GM18505 (cell line): ENCODE measurements at regions not wholly inside any gene's neighbourhood (a gene's known extent, or its start where the extent isn't known, plus 50 kb on each side); places are given as distances from the start of the nearest gene placed in this dataset.
A peak's percentile ranks its signal among the peaks of the same experiment; 100 is the strongest.

ENCODE experiments used
- ATAC-seq: cut with Tn5 transposase; IDR thresholded peaks from one replicate; pipeline ENCODE4 v1.9.1; 2021; ENCODE audit not compliant: unreplicated experiment
- POLR2A ChIP-seq: IDR thresholded peaks from 4 replicates; pipeline ENCODE4 v1.6.1; 2011; ENCODE audit warnings: borderline replicate concordance; ENCODE audit not compliant: insufficient read depth, insufficient read length; ENCODE audit errors: extremely low read depth

DNA sequence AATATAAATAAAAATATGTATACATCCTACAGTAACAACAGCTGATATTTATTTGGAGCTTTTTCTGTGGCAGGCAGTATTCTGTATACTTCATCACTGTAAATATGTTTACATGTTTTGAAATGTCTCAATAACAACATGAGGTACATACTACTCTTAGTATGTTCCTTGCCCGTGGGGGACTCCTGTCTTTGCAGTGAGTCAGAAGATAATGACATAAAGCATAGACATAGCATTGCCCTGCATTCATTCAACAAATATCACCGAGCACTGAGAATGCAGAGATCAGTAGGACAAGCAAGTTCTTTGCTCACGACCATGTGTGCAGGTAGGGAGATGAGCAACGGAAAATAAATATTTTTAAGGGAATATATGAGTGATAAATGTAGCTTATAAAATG, 246.5 kb downstream of the LTN1 start:
- no peak for TF ChIP-seq POLR2A
- no peak for ATAC-seq

DNA sequence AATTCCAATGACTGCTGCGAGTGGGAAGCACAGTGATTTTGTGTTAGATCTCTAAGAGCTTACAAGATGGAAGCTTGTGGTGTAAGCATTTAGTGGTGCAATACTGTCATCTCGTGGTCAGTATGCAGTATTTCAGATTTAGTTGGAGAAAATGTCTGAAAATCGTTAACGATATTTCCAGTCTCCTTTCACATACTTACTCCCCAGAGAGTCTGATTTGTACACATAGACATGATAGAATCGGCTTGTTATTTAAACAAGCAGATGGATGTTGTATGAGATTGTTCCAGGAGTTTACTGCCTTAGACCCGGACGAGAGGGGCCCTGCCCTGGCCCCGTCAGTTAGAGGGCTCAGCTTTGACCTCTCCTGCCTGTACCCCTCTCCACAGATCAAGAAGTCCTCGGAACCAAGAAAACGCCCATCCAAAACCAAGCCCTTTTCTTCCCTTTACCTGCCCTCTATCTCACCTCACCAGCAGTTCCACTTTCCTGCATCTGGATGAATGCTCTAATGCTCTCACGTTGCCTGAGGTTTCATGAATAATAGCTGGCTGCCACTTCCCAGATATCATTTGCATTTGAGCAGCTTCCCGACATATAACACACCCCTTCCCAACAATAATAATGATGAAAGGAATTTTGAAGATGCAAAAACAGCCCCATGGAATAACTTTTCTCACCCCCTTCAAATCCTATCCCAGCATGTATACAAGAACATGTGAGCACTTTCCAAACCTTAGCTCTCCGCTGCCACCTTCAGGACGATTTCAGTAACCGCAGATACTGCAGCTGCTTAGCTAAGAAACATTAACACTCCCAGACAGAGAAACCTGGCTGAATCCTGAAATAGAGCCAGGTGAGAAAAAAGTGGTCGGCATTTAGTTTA, 247.3 kb downstream of the LTN1 start:
- peak; percentile 79 for ATAC-seq
- no peak for TF ChIP-seq POLR2A

DNA sequence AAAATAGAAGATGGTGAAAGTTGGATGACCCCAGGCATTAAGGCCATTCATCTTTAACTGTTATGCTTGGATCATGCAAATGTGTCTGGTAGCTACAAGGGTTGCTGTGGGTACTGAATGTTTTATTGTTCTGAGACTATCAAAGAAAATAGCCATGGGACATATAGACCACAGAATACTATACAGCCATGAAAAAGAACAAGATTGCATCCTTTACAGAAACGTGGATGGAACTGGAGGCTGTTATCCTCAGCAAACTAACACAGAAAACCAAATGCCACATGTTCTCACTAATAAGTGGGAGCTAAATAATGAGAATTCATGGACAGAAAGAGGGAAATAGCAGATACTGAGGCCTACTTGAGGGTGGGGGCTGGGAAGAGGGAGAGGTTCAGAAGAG, 249.0 kb downstream of the LTN1 start:
- TF ChIP-seq POLR2A = no peak
- no peak for ATAC-seq

DNA sequence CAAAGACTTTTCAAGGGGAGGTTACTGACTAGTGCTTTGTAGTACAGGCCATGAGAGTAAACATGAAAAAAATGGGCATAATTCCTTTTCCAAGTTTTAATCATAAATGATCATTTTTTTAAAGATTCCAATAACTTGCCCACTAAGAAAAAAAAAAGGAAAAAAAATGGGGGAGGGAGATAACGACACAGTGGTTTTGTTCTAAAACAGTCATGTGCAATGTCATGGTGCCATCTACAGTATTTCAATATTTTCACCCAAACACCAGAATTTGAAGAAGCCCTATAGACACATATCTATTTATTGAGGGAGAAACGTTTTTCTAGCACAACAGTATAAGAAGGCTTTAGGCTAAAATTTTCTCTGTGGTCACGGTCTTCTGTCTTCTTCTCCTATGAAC, 250.2 kb downstream of the LTN1 start:
- TF ChIP-seq POLR2A = no peak
- no peak for ATAC-seq

DNA sequence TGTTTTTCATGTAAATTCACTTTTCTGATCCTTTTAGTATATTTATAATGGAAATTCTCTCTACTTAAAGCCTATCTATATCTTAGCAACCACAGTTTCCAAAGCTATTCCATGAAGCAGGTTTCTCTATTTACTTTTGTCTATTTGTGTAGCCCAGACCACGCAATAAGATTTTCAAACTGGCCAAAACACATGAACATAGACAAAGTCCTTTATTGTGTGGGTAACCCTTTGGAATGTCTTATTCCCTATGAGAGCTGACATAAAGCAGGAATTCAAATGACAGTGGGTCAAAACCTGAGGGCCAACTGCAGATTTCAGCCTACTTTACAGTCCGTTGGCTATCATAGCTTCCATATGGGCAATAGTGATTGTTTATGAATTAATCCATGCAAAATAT, 252.6 kb downstream of the LTN1 start:
- TF ChIP-seq POLR2A = no peak
- no peak for ATAC-seq

DNA sequence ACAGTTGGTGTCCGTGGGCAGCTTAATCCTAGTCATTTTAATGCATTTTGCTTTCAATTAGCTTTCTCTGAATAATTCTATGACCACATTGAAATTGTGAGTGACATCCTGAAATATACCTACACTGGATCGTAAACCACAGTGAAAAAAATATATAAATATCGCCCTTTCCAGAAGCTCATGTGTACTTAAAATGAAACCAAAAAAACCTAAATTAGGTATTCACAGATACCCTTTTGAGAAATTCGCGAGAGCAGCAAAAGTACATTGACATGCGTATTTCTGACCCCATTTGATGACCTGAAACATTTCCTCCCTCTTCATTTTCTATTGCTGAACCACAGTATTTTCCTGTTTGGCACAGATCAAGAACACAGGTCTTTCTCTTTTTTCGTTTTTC, 253.8 kb downstream of the LTN1 start:
- no peak for ATAC-seq
- no peak for TF ChIP-seq POLR2A

DNA sequence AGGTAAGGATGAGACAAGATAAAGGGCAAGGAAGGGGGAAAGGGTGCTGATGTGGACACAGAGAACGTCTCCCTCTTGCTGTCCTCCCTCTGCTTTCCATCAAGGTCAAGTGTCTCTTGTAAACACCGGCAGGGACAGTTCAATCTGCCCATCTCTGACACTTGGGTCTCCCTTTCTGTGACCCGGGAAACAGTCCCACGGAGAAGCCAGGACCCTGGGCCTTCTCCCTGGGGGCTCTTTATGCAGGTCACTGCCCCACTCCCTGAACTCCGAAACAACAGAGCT, 254.3 kb downstream of the LTN1 start:
- no peak for TF ChIP-seq POLR2A
- ATAC-seq = no peak

DNA sequence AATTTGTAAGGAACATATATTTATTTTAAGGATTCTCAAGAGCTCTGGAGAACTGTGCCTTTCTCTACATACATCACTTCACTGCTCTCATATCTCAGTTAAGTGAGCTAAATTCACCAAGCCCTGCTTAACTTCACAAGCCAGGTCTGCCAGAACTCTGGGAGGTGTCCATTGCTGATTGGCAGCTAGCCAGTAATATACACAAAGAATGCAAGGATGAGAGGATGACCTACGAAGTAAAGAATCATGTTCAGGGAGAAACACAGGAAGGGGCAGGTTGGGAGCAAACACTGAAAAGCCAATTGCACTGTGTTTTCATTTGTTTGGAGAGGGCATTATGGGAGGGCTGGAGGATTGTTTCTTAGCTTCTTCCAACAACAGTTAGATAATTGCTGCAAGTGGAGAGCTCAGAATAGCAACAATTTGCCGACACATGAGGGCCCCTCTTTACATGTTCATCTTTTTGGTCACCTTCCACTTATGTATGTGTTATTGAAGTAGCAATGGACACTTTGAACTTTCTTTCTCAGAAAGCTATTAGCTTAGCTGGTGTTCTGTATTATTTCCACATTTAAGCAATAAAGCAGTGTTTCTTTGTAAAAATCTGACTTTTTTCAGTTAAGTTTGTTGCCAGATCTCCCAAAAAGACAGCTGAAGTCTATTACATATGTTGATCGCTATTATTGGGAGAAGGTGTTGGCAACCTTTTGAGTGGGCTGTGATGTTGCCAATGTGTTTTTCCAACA, 254.8 kb downstream of the LTN1 start:
- TF ChIP-seq POLR2A = no peak
- ATAC-seq = no peak

DNA sequence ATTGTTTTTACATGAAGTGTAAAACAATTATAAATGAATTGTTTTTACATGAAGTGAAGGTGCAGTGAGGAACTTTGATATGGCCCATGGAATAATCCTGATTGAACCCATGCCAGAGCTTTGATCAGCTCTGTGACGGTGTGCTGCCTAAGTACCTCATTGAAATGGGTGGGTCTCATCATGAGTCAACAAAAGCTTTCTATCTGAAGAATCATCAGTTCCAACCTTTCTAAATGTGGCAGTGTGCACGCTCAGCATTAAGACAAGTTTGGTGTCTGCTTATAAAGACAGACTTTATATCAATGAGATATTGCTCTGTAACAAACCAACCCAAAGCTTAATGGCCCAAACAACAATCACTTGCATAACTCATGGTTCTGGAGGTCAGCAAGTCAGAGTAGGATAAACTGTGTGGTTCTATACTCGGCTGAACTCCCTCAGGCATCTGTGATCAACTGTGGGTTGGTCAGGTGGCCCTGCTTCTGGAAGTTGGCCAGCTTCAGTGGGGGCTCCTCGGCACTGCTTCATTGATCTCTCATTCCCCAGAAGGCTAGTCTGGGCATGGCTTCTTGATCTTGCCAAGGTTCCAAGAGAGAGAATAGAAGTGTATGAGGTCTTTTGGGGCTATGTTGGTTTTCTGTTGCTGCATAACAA, 258.0 kb downstream of the LTN1 start:
- TF ChIP-seq POLR2A = no peak
- ATAC-seq = no peak

DNA sequence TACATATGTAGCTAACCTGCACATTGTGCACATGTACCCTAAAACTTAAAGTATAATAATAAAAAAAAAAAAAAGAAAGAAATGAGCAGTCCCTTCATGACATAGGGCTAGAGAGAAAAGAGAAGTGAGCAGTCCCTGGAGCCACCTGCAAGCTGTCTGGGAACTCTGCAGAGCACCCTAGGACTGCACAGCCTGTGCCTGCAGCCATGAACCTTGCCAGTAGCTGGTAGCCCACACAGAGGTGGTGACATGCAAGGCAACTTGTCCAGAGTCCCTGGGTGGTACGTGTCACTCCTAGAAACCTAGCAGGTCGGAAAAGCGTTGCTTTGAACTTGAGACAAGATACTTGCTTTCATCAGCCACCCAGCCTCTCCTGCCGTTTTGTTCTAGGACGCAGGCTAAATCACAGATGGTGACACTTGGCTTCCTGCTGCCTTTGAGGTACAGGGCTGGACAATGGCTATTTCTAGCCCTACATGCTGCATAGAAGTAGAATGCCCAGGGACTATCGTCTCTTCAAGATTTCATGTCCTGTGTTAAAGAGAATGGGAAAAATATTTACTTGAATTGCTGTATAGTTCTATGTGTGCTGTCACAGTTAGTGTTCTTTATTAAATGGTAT, 260.9 kb downstream of the LTN1 start:
- ATAC-seq = no peak
- no peak for TF ChIP-seq POLR2A

DNA sequence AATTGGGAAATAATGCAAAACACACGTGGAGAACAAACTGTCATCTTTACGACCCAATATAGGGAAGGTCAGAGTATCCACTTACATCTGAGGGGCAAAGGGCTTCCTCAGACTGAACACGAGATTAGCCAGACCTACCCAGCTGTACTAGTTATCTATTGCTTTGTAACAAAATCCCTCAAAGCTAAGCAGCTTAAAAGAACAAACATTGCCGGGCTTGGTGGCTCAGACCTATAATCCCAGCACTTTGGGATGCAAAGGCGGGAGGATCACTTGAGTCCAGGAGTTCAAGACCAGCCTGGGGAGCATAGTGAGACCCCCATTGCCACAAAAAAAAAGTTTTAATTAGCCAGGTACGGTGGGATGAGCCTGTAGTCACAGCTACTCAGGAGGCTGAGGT, 262.8 kb downstream of the LTN1 start:
- no peak for ATAC-seq
- no peak for TF ChIP-seq POLR2A

DNA sequence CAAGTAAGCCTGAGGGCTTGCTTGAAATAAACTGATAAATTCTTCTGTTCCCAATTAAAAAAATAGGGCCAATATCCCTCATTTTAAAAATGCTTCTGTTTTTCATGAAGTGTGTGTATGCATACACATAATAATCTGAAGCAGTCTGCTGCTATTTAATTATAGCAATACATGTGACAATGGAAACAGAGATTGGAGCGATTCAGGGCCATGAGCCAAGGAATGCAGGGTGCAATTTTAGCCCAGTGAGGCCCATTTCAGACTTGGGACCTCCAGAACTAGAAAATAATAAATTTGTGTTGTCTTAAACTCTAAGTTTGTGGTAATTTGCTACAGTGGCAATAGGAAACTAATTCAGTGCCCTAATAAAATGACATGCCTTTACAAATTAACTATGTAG, 264.9 kb downstream of the LTN1 start:
- no peak for ATAC-seq

DNA sequence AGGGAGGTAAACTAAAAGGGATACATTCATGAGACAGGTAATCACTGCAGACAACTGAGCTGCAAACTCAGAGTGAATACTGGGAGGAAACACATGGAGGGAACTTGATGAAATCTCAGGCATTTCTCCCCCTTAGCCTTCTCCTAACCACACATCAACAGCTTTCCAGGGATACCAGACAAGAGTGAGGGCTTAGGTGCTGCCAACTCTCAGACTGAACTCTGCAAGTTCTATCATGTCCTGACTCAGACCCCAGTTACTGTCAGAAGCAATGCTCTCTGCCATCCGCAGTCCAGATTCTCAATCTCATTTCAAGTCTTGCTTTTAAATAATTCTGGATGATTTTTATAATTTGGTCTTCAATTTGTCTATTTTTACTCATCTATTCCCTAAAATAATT, 267.3 kb downstream of the LTN1 start:
- ATAC-seq = no peak

More for the DNA sequence above, 264.9 kb downstream of the LTN1 start:
- no peak for TF ChIP-seq POLR2A

More for the DNA sequence above, 267.3 kb downstream of the LTN1 start:
- no peak for TF ChIP-seq POLR2A
